Trophoblast cell (in vitro differentiated cells and primary cell): ENCODE measurements at regions not wholly inside any gene's neighbourhood (a gene's known extent, or its start where the extent isn't known, plus 50 kb on each side); places are given as distances from the start of the nearest gene placed in this dataset.

Experiments used
- DNase-seq, 2 donors: peaks; one replicate each; pipeline ENCODE4 v3.0.0-alpha.2; 2016
- H2AFZ ChIP-seq: 2 replicates; pipeline ENCODE4 v1.6.1; 2013; ENCODE audit warnings: low read length, moderate library complexity, mild to moderate bottlenecking; ENCODE audit not compliant: insufficient read depth, poor library complexity
- H2AK5ac ChIP-seq: 2 replicates; pipeline ENCODE4 v1.6.1; 2013; ENCODE audit warnings: mild to moderate bottlenecking, low read length
- H2BK120ac ChIP-seq: 2 replicates; pipeline ENCODE4 v1.6.1; 2013; ENCODE audit warnings: low read length, mild to moderate bottlenecking, moderate library complexity; ENCODE audit not compliant: insufficient read depth, poor library complexity
- H2BK12ac ChIP-seq: 2 replicates; pipeline ENCODE4 v1.6.1; 2013; ENCODE audit warnings: mild to moderate bottlenecking, low read length, moderate library complexity
- H2BK5ac ChIP-seq: 2 replicates; pipeline ENCODE4 v1.6.1; 2013; ENCODE audit warnings: low read length, low read depth, moderate library complexity, mild to moderate bottlenecking; ENCODE audit not compliant: poor library complexity
- H3K14ac ChIP-seq: 2 replicates; pipeline ENCODE4 v1.6.1; 2013; ENCODE audit warnings: mild to moderate bottlenecking, low read length
- H3K18ac ChIP-seq: 2 replicates; pipeline ENCODE4 v1.6.1; 2013; ENCODE audit warnings: mild to moderate bottlenecking, low read length
- H3K23ac ChIP-seq: 2 replicates; pipeline ENCODE4 v1.6.1; 2013; ENCODE audit warnings: low read length
- H3K27ac ChIP-seq: 2 replicates; pipeline ENCODE4 v1.5.1; 2013; ENCODE audit warnings: low read depth, mild to moderate bottlenecking, inconsistent platforms, low read length, moderate library complexity
- H3K27me3 ChIP-seq: 2 replicates; pipeline ENCODE4 v1.6.1; 2013; ENCODE audit warnings: inconsistent platforms, mild to moderate bottlenecking, low read length, moderate library complexity; ENCODE audit not compliant: insufficient read depth
- H3K36me3 ChIP-seq, 2 experiments: 1 replicate in 1 of 2; 2 replicates in 1 of 2; pipeline ENCODE4 v1.6.1; 2013; ENCODE audit warnings: low read length in 2 of 2, mild to moderate bottlenecking in 2 of 2, moderate library complexity in 1 of 2; ENCODE audit not compliant: insufficient read depth in 2 of 2, control insufficient read depth in 1 of 2
- H3K4ac ChIP-seq: 2 replicates; pipeline ENCODE4 v1.6.1; 2013; ENCODE audit warnings: low read depth, mild to moderate bottlenecking, low read length, moderate library complexity
- H3K4me1 ChIP-seq, 2 experiments: 1 replicate in 1 of 2; 2 replicates in 1 of 2; pipeline ENCODE4 v1.6.1; 2013; ENCODE audit warnings: low read length in 2 of 2, mild to moderate bottlenecking in 2 of 2, moderate library complexity in 1 of 2; ENCODE audit not compliant: insufficient read depth in 2 of 2, control insufficient read depth in 1 of 2
- H3K4me2 ChIP-seq: 2 replicates; pipeline ENCODE4 v1.6.1; 2013; ENCODE audit warnings: inconsistent platforms, mild to moderate bottlenecking, low read length, moderate library complexity
- H3K4me3 ChIP-seq: 2 replicates; pipeline ENCODE4 v1.5.1; 2013; ENCODE audit warnings: mild to moderate bottlenecking, low read depth, low read length, inconsistent platforms
- H3K79me1 ChIP-seq: one replicate; pipeline ENCODE4 v1.6.1; 2013; ENCODE audit warnings: low read length
- H3K79me2 ChIP-seq: 2 replicates; pipeline ENCODE4 v1.6.1; 2013; ENCODE audit warnings: low read length, mild to moderate bottlenecking; ENCODE audit not compliant: control insufficient read depth, insufficient read depth, poor library complexity
- H3K9ac ChIP-seq: 2 replicates; pipeline ENCODE4 v1.6.1; 2013; ENCODE audit warnings: mild to moderate bottlenecking, low read length
- H3K9me3 ChIP-seq: 2 replicates; pipeline ENCODE4 v1.6.1; 2013; ENCODE audit warnings: low read depth, mild to moderate bottlenecking, control low read depth, inconsistent platforms, low read length; ENCODE audit not compliant: insufficient read depth
- H4K12ac ChIP-seq: 2 replicates; pipeline ENCODE4 v1.6.1; 2013; ENCODE audit warnings: low read depth, mild to moderate bottlenecking, low read length, moderate library complexity
- H4K8ac ChIP-seq: 2 replicates; pipeline ENCODE4 v1.6.1; 2013; ENCODE audit warnings: low read depth, mild to moderate bottlenecking, low read length, moderate library complexity
- H4K91ac ChIP-seq: one replicate; pipeline ENCODE4 v1.6.1; 2013; ENCODE audit warnings: low read depth, mild to moderate bottlenecking, low read length, moderate library complexity
- WGBS: extraction: QIAGEN DNeasy Blood & Tissue Kit; methylation state at CpG from one replicate; pipeline ENCODE4 v1.1.7; 2013; ENCODE audit warnings: missing lambda C conversion rate; ENCODE audit not compliant: insufficient read length, insufficient coverage; ENCODE audit errors: extremely low coverage; 5-methylcytosine and 5-hydroxymethylcytosine counted together

DNA sequence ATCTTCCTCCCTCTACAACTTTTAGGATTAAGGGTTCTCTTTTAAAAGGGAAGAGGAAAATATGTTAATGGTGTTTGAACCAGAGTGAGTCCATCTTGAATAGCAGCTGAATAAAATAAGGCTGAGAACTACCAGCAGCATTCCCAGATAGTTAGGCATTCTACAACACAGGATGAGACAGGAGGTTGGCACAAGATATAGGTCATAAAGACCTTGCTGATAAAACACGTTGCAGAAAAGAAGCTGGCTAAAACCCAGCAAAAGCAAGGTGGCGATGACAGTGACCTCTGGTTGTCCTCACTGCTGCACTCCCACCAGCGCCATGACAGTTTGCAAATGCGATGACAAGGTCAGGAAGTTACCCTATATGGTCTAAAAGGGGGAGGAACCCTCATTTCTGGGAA lies 77.8 kb downstream of the PLK2 start:
- no peak overlapping the region for H3K4ac ChIP-seq

DNA sequence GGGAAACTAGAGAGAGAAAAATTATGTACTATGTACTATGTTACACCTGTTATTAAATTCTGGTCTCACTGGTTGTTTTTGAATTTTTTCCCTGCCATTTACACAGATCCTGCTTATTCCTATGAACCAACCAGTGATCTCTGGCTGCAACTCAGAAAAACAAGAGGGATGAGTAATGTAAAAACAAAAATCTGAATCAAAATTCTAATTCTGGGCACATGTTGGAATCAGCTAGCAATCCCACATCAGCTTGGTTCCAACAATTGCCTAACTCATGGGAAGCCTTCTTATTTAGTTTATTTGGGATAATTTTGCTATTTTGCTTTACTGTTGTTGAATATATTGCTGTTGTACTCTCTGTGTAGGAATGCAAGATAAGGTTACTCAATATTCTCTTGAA lies 78.3 kb downstream of the PLK2 start:
- Histone ChIP-seq H3K36me3 (peaks cover 0 to 1% of the 10 kb centered on the region in 2 experiments), H2BK12ac (no peak overlapping the region), H3K4me1 (no peaks in the 10 kb centered on the region), H4K12ac (no peak overlapping the region), H3K79me1 (no peaks in the 10 kb centered on the region), H3K9ac (no peak overlapping the region), H2AK5ac (no peak overlapping the region), H2BK5ac (no peak overlapping the region), H4K8ac (no peak overlapping the region), H3K23ac (no peak overlapping the region), H2BK120ac (no peak overlapping the region), H3K9me3 (peaks cover 5% of the 10 kb centered on the region), H3K4me2 (no peak overlapping the region), H3K4me3 (no peak overlapping the region), H3K4ac (no peak overlapping the region), H3K27me3 (no peaks in the 10 kb centered on the region), H4K91ac (no peak overlapping the region), H3K18ac (no peak overlapping the region), H2AFZ (no peak overlapping the region), H3K79me2 (no peaks in the 10 kb centered on the region), H3K27ac (no peak overlapping the region), H3K14ac (no peak overlapping the region)
- DNase-seq: no peak

More for the DNA sequence above, 77.8 kb downstream of the PLK2 start:
- Histone ChIP-seq H3K4me1 (no peaks in the 10 kb centered on the region), H2BK12ac (no peak overlapping the region), H3K27ac (no peak overlapping the region), H2BK5ac (no peak overlapping the region), H3K9me3 (peaks cover 2% of the 10 kb centered on the region), H3K79me2 (no peaks in the 10 kb centered on the region), H2AK5ac (no peak overlapping the region), H3K14ac (no peak overlapping the region), H3K36me3 (peaks cover 0 to 1% of the 10 kb centered on the region in 2 experiments), H4K12ac (no peak overlapping the region), H2AFZ (no peak overlapping the region), H2BK120ac (no peak overlapping the region), H3K4me3 (no peak overlapping the region), H4K91ac (no peak overlapping the region), H3K4me2 (no peak overlapping the region), H3K27me3 (no peaks in the 10 kb centered on the region), H4K8ac (no peak overlapping the region), H3K9ac (no peak overlapping the region), H3K18ac (no peak overlapping the region), H3K23ac (no peak overlapping the region), H3K79me1 (no peaks in the 10 kb centered on the region)
- no CpG with 5 or more reads among the region's 4 CpGs for WGBS
- DNase-seq: no peak

DNA sequence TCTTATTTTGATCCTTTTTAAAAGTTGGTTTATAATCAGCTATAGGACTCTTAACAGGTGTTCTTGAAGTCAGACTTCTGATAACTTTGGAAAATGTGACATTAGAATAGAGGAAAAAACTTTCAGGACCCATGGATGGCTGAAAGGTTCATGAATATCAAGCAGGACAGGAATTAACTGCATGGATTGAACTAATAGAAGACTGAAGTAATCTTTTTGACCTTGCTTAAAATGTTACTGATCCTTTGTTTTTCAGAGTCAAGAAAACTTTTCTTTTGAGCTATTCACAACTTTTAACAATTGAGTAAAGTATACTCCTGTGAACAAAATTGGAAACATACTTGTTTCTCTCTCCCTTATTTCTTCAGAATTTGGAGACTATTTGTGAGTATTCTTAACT lies 79.2 kb downstream of the PLK2 start:
- Histone ChIP-seq H3K9me3 (peaks cover 5% of the 10 kb centered on the region), H3K4me1 (no peaks in the 10 kb centered on the region)

DNA sequence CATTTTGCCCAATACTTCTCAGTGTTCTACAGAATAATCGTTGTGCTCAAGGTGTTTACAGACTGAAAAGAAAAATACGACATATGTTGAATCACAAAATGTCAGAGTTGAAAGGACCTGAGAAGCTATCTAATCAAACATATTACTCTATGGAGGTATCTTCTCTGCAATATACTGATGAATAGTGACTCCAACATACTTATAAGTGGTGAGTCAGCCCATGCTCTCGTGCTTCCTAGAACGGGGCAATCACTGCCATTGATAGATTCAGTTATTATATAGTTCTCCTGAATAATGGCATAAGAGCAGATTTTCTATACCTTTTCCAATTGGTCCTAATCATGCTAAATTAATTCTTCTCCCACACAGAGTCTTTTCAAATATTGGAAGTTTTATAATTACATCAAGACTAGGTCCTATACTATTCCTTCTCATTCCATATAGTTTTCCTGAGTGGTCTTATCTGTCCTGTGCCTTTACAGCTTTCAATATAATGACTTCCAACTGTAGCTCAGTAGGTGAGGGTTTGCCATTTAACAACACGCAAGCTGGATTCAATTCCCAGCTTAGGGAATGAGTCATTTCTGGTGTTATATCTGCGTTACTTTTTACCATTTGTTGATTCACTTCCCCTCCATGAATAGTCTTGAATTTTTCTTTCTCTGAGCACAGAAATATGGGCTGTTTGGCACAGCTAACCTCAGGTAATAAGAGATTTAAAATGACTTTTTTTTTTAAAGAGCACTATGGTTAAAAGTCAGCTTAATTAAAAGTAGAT lies 81.1 kb downstream of the PLK2 start:
- Histone ChIP-seq H2BK5ac (no peak overlapping the region), H3K14ac (no peak overlapping the region), H3K79me2 (no peaks in the 10 kb centered on the region), H3K4ac (no peak overlapping the region), H3K23ac (no peak overlapping the region), H3K4me3 (no peak overlapping the region), H3K79me1 (no peaks in the 10 kb centered on the region), H4K8ac (no peak overlapping the region), H3K36me3 (peaks cover 0 to 1% of the 10 kb centered on the region in 2 experiments), H2AFZ (no peak overlapping the region), H3K27ac (no peak overlapping the region), H2BK120ac (no peak overlapping the region), H3K4me2 (no peak overlapping the region), H3K9ac (no peak overlapping the region), H4K12ac (no peak overlapping the region), H3K27me3 (no peaks in the 10 kb centered on the region), H3K4me1 (no peaks in the 10 kb centered on the region), H2AK5ac (no peak overlapping the region), H3K18ac (no peak overlapping the region), H2BK12ac (no peak overlapping the region), H4K91ac (no peak overlapping the region), H3K9me3 (peaks cover 5% of the 10 kb centered on the region)
- no peak for DNase-seq
- WGBS: no CpG with 5 or more reads among the region's 6 CpGs

More for the DNA sequence above, 79.2 kb downstream of the PLK2 start:
- no peak overlapping the region for H3K23ac ChIP-seq
- peaks cover 0 to 1% of the 10 kb centered on the region in 2 experiments for H3K36me3 ChIP-seq
- H3K27me3 ChIP-seq: no peaks in the 10 kb centered on the region
- no peak overlapping the region for H3K18ac ChIP-seq
- no peak overlapping the region for H3K9ac ChIP-seq
- H2AFZ ChIP-seq: no peak overlapping the region
- no peak overlapping the region for H2AK5ac ChIP-seq
- no peak overlapping the region for H3K27ac ChIP-seq
- H2BK5ac ChIP-seq: no peak overlapping the region
- DNase-seq: no peak
- H3K14ac ChIP-seq: no peak overlapping the region
- H2BK12ac ChIP-seq: no peak overlapping the region
- H3K79me2 ChIP-seq: no peaks in the 10 kb centered on the region
- H4K91ac ChIP-seq: no peak overlapping the region
- no peaks in the 10 kb centered on the region for H3K79me1 ChIP-seq
- no peak overlapping the region for H3K4ac ChIP-seq
- H3K4me2 ChIP-seq: no peak overlapping the region
- no peak overlapping the region for H2BK120ac ChIP-seq
- no peak overlapping the region for H3K4me3 ChIP-seq
- no peak overlapping the region for H4K8ac ChIP-seq
- H4K12ac ChIP-seq: no peak overlapping the region
